ENCODE measurements at regions not wholly inside any gene's neighbourhood (a gene's known extent, or its start where the extent isn't known, plus 50 kb on each side); places are given as distances from the start of the nearest gene placed in this dataset.

DNA sequence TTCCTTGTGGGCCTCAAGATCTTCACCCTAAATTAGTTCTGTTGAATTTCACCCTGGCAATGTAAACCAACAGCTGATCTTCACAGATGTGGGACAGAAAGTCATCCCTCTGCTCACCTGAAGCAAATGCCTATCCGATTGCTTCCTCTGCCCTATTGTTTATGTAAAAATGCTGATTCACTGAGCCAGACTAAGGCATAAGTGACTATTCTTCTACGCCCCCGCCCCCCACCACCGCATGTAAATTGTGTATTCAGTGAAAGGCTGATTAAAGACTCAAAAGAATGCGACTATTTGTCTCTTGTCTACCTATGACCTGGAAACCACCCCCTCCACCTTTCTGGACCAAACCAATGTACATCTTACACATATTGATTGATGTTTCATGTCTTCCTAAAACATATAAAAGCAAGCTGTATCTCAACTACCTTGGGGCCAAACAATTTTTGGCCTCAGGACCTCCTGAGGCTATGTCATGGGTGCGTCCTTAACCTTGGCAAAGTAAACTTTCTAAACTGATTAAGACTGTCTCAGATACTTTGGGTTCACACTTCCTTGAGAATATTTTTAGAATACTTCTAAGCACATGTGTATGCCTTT, 129.7 kb upstream of the BOD1 start (continued):
- TF ChIP-seq ZNF316 (IDR thresholded peaks at IDR 0.05) (peak; percentile 90), MEF2D (tag; conservative IDR thresholded peaks at IDR 0.05; ENCODE audit: low read depth) (no peak), ZNF324 (CRISPR knock-in tag; IDR thresholded peaks at IDR 0.05) (no peak), TFAM (CRISPR knock-in tag; conservative IDR thresholded peaks at IDR 0.05) (no peak), HNRNPUL1 (IDR thresholded peaks at IDR 0.05; ENCODE audit: low read length) (no peak), SMAD3 (CRISPR knock-in tag; conservative IDR thresholded peaks at IDR 0.05) (no peak), ADNP (tag; IDR thresholded peaks at IDR 0.05) (no peak), CTBP1 (IDR thresholded peaks at IDR 0.05; ENCODE audit: borderline replicate concordance) (peak; percentile 56; the same call in 1 of the 2 replicates)
- TF ChIP-seq, protein P1, sequence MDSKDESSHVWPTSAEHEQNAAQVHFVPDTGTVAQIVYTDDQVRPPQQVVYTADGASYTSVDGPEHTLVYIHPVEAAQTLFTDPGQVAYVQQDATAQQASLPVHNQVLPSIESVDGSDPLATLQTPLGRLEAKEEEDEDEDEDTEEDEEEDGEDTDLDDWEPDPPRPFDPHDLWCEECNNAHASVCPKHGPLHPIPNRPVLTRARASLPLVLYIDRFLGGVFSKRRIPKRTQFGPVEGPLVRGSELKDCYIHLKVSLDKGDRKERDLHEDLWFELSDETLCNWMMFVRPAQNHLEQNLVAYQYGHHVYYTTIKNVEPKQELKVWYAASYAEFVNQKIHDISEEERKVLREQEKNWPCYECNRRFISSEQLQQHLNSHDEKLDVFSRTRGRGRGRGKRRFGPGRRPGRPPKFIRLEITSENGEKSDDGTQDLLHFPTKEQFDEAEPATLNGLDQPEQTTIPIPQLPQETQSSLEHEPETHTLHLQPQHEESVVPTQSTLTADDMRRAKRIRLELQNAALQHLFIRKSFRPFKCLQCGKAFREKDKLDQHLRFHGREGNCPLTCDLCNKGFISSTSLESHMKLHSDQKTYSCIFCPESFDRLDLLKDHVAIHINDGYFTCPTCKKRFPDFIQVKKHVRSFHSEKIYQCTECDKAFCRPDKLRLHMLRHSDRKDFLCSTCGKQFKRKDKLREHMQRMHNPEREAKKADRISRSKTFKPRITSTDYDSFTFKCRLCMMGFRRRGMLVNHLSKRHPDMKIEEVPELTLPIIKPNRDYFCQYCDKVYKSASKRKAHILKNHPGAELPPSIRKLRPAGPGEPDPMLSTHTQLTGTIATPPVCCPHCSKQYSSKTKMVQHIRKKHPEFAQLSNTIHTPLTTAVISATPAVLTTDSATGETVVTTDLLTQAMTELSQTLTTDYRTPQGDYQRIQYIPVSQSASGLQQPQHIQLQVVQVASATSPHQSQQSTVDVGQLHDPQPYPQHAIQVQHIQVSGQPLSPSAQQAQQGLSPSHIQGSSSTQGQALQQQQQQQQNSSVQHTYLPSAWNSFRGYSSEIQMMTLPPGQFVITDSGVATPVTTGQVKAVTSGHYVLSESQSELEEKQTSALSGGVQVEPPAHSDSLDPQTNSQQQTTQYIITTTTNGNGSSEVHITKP (IDR thresholded peaks at IDR 0.05; ENCODE audit: partially characterized antibody), result peak; percentile 80
- TF ChIP-seq, protein P2, sequence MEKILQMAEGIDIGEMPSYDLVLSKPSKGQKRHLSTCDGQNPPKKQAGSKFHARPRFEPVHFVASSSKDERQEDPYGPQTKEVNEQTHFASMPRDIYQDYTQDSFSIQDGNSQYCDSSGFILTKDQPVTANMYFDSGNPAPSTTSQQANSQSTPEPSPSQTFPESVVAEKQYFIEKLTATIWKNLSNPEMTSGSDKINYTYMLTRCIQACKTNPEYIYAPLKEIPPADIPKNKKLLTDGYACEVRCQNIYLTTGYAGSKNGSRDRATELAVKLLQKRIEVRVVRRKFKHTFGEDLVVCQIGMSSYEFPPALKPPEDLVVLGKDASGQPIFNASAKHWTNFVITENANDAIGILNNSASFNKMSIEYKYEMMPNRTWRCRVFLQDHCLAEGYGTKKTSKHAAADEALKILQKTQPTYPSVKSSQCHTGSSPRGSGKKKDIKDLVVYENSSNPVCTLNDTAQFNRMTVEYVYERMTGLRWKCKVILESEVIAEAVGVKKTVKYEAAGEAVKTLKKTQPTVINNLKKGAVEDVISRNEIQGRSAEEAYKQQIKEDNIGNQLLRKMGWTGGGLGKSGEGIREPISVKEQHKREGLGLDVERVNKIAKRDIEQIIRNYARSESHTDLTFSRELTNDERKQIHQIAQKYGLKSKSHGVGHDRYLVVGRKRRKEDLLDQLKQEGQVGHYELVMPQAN (IDR thresholded peaks at IDR 0.05; ENCODE audit: borderline replicate concordance), result no peak

Data from K562 (cell line).